SK-N-SH treated with all-trans-retinoic acid at 6 μM for 48 hours (cell line): ENCODE measurements at regions not wholly inside any gene's neighbourhood (a gene's known extent, or its start where the extent isn't known, plus 50 kb on each side); places are given as distances from the start of the nearest gene placed in this dataset.

Source experiments
- ATAC-seq: fragments of 200-7000 bp; cut with Tn5 transposase; 3 replicates; pipeline ENCODE4 v1.9.1; 2020; ENCODE audit warnings: mild to moderate bottlenecking, moderate library complexity
- ARNTL ChIP-seq: fragments of 450-650 bp; formaldehyde crosslinking; IDR thresholded peaks from 2 replicates; pipeline ENCODE4 v1.5.0; 2020; ENCODE audit warnings: low read depth, mild to moderate bottlenecking, moderate library complexity, borderline replicate concordance
- BACH2 ChIP-seq: fragments of 250-450 bp; sonication (Bioruptor Pico); IDR thresholded peaks from 2 replicates; pipeline ENCODE4 v1.9.0; 2021; ENCODE audit warnings: mild to moderate bottlenecking, borderline replicate concordance
- CSDC2 ChIP-seq: fragments of 250-450 bp; sonication (Bioruptor Pico); IDR thresholded peaks from 2 replicates; pipeline ENCODE4 v1.5.0; 2020; ENCODE audit warnings: mild to moderate bottlenecking, moderate library complexity
- CSRNP3 ChIP-seq: fragments of 250-450 bp; sonication (Bioruptor Pico); IDR thresholded peaks from 2 replicates; pipeline ENCODE4 v1.5.1; 2021; ENCODE audit warnings: mild to moderate bottlenecking, moderate library complexity
- ESRRG ChIP-seq: fragments of 250-450 bp; sonication (Bioruptor Pico); IDR thresholded peaks from 2 replicates; pipeline ENCODE4 v1.6.1; 2021; ENCODE audit warnings: mild to moderate bottlenecking
- GLIS3 ChIP-seq: fragments of 250-450 bp; sonication (Bioruptor Pico); IDR thresholded peaks from 2 replicates; pipeline ENCODE4 v1.5.0; 2020; ENCODE audit warnings: mild to moderate bottlenecking, moderate library complexity
- ISL1 ChIP-seq: fragments of 250-450 bp; sonication (Bioruptor Pico); IDR thresholded peaks from 2 replicates; pipeline ENCODE4 v2.1.2; 2022; ENCODE audit warnings: mild to moderate bottlenecking, moderate library complexity
- OSR1 ChIP-seq: fragments of 250-450 bp; sonication (Bioruptor Pico); IDR thresholded peaks from 2 replicates; pipeline ENCODE4 v1.8.0; 2022; ENCODE audit warnings: moderate library complexity, mild to moderate bottlenecking, inconsistent platforms
- PATZ1 ChIP-seq: fragments of 250-450 bp; sonication (Bioruptor Pico); IDR thresholded peaks from 2 replicates; pipeline ENCODE4 v1.8.0; 2020; ENCODE audit warnings: mild to moderate bottlenecking, moderate library complexity, borderline replicate concordance
- POU6F1 ChIP-seq: fragments of 250-450 bp; sonication (Bioruptor Pico); IDR thresholded peaks from 2 replicates; pipeline ENCODE4 v1.8.0; 2021; ENCODE audit warnings: low read depth, mild to moderate bottlenecking, moderate library complexity, borderline replicate concordance
- PPARA ChIP-seq: fragments of 250-450 bp; sonication (Bioruptor Pico); IDR thresholded peaks from 2 replicates; pipeline ENCODE4 v1.5.0; 2020; ENCODE audit warnings: mild to moderate bottlenecking, borderline replicate concordance
- RARB ChIP-seq: fragments of 250-450 bp; sonication (Bioruptor Pico); IDR thresholded peaks from 2 replicates; pipeline ENCODE4 v1.8.0; 2021; ENCODE audit warnings: mild to moderate bottlenecking, moderate library complexity
- SNAI2 ChIP-seq: fragments of 250-450 bp; sonication (Bioruptor Pico); IDR thresholded peaks from 2 replicates; pipeline ENCODE4 v1.5.0; 2020; ENCODE audit warnings: mild to moderate bottlenecking, moderate library complexity
- TCF4 ChIP-seq: fragments of 250-450 bp; sonication (Bioruptor Pico); IDR thresholded peaks from 2 replicates; pipeline ENCODE4 v1.8.0; 2021; ENCODE audit warnings: mild to moderate bottlenecking, moderate library complexity, borderline replicate concordance
- TOX ChIP-seq: fragments of 250-450 bp; sonication (Bioruptor Pico); IDR thresholded peaks from 2 replicates; pipeline ENCODE4 v1.8.0; 2021; ENCODE audit warnings: mild to moderate bottlenecking, moderate library complexity, borderline replicate concordance
- TSHZ2 ChIP-seq: fragments of 250-450 bp; sonication (Bioruptor Pico); IDR thresholded peaks from 2 replicates; pipeline ENCODE4 v1.5.0; 2020; ENCODE audit warnings: mild to moderate bottlenecking, moderate library complexity
- ZC3H10 ChIP-seq: fragments of 250-450 bp; sonication (Bioruptor Pico); IDR thresholded peaks from 2 replicates; pipeline ENCODE4 v1.5.1; 2021; ENCODE audit warnings: mild to moderate bottlenecking, moderate library complexity
- ZFP3 ChIP-seq: fragments of 250-450 bp; sonication (Bioruptor Pico); IDR thresholded peaks from 2 replicates; pipeline ENCODE4 v1.5.0; 2020; ENCODE audit warnings: mild to moderate bottlenecking, moderate library complexity
- ZFP30 ChIP-seq: fragments of 450-650 bp; formaldehyde crosslinking; IDR thresholded peaks from 2 replicates; pipeline ENCODE4 v1.5.0; 2022; ENCODE audit warnings: mild to moderate bottlenecking, moderate library complexity
- ZNF565 ChIP-seq: fragments of 450-650 bp; formaldehyde crosslinking; conservative IDR thresholded peaks from 2 replicates; pipeline ENCODE4 v1.5.0; 2020; ENCODE audit warnings: low read depth, mild to moderate bottlenecking, moderate library complexity
- ZNF70 ChIP-seq: fragments of 450-650 bp; formaldehyde crosslinking; IDR thresholded peaks from 2 replicates; pipeline ENCODE4 v1.5.0; 2020; ENCODE audit warnings: mild to moderate bottlenecking, moderate library complexity
- ZNF8 ChIP-seq: fragments of 450-650 bp; formaldehyde crosslinking; IDR thresholded peaks from 2 replicates; pipeline ENCODE4 v1.5.0; 2020; ENCODE audit warnings: mild to moderate bottlenecking, moderate library complexity

GRCh38 chr12:30845676-30846075 lies 80.9 kb upstream of the TSPAN11 start:
- TF ChIP-seq TOX (CRISPR knock-in tag), result no peak
- TF ChIP-seq POU6F1 (CRISPR knock-in tag), result no peak
- no peak for TF ChIP-seq ZC3H10 (CRISPR knock-in tag)
- TF ChIP-seq RARB (CRISPR knock-in tag), result no peak
- no peak for TF ChIP-seq OSR1 (CRISPR knock-in tag)
- no peak for TF ChIP-seq SNAI2 (CRISPR knock-in tag)
- TF ChIP-seq ZFP3, result no peak
- no peak for TF ChIP-seq TCF4 (CRISPR knock-in tag)
- no peak for TF ChIP-seq BACH2 (CRISPR knock-in tag)
- TF ChIP-seq ZFP30 (CRISPR knock-in tag), result no peak
- no peak for TF ChIP-seq ARNTL
- no peak for TF ChIP-seq CSRNP3 (CRISPR knock-in tag)
- no peak for ATAC-seq

GRCh38 chr12:30843211-30843610 lies 83.3 kb upstream of the TSPAN11 start:
- ATAC-seq, result no peak
- TF ChIP-seq TCF4 (CRISPR knock-in tag) (no peak), PATZ1 (CRISPR knock-in tag) (no peak), ZNF70 (CRISPR knock-in tag) (no peak), TSHZ2 (CRISPR knock-in tag) (no peak), ZNF8 (no peak), ZC3H10 (CRISPR knock-in tag) (no peak)
- TF ChIP-seq, all 23 proteins: peak for 0

GRCh38 chr12:30840715-30841114 lies 85.8 kb upstream of the TSPAN11 start:
- TF ChIP-seq ZNF70 (CRISPR knock-in tag) (no peak), SNAI2 (CRISPR knock-in tag) (no peak), ESRRG (CRISPR knock-in tag) (no peak), GLIS3 (no peak), ZNF8 (no peak), TSHZ2 (CRISPR knock-in tag) (no peak), ZNF565 (CRISPR knock-in tag) (no peak), ARNTL (no peak), ISL1 (CRISPR knock-in tag) (no peak), TCF4 (CRISPR knock-in tag) (no peak), ZC3H10 (CRISPR knock-in tag) (no peak), ZFP30 (CRISPR knock-in tag) (no peak), CSDC2 (CRISPR knock-in tag) (no peak), CSRNP3 (CRISPR knock-in tag) (no peak), PATZ1 (CRISPR knock-in tag) (no peak), BACH2 (CRISPR knock-in tag) (no peak), ZFP3 (no peak), PPARA (no peak), OSR1 (CRISPR knock-in tag) (no peak)
- no peak for ATAC-seq
